Stimulated activated CD4-positive, alpha-beta T cell treated with anti-CD3 and anti-CD28 coated beads, Interleukin-12 subunit alpha, Interleukin-12 subunit beta, amount 100 ng/mL, for 4 hours (primary cell): ENCODE measurements at regions not wholly inside any gene's neighbourhood (a gene's known extent, or its start where the extent isn't known, plus 50 kb on each side); places are given as distances from the start of the nearest gene placed in this dataset.

Experiments used
- DNase-seq: peaks from one replicate; pipeline ENCODE4 v3.0.0-alpha.2; 2020

DNA sequence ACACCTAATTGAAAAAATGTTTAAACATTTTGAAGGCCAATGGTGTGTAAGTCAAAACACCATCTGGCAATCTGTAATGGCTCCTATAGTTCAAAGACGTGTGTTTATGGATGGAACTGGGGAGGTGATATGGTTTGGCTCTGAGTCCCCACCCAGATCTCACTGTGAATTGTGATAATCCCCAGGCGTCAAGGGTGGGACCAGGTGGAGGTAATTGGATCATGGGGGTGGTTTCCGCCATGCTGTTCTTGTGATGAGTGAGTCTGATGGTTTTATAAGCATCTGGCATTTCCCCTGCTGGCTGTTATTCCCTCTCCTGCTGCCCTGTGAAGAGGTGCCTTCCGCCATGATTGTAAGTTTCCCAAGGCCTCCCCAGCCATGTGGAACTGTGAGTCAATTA, 52.2 kb downstream of the ADRA2C start:
- no peak for DNase-seq

GRCh38 chr4:3819210-3819919, 53.2 kb downstream of the ADRA2C start:
- DNase-seq: no peak

DNA sequence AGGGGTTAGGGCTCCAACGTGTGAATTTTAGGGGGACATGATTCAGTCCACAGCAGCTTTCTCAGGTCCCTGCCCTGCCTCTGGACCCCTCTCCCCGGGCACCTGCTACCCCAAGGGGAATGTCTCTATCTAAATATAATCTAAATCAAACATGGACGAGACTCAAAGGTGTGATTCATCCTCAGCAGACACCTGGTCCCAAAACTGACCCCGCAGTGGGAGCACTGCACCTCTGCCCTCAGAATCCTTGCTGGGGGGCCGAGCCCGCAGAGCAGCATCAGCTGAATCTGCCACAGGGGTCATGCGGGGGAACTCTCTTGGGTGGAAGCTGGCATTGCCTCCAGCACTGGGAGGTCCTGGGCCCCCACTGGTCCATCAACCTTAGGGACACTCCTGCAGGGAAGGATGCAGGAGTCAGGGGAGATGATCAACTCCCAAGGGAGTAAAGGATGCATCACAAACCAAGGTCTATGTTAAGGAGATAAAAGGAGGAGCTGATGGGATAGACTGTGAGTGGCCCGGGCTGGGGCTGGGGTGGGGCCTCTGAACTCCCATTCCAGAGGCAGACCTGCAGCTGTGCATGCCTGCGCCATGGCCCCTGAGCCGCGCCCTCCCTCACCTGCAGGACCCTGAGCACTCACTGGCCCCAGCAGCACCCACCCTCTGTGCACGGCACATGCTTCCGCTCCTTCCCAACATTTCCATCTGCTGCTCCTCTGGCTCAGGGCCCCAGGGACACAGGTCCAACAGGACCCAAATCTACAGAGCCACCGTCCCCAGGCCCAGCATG, 54.0 kb downstream of the ADRA2C start:
- DNase-seq: no peak

DNA sequence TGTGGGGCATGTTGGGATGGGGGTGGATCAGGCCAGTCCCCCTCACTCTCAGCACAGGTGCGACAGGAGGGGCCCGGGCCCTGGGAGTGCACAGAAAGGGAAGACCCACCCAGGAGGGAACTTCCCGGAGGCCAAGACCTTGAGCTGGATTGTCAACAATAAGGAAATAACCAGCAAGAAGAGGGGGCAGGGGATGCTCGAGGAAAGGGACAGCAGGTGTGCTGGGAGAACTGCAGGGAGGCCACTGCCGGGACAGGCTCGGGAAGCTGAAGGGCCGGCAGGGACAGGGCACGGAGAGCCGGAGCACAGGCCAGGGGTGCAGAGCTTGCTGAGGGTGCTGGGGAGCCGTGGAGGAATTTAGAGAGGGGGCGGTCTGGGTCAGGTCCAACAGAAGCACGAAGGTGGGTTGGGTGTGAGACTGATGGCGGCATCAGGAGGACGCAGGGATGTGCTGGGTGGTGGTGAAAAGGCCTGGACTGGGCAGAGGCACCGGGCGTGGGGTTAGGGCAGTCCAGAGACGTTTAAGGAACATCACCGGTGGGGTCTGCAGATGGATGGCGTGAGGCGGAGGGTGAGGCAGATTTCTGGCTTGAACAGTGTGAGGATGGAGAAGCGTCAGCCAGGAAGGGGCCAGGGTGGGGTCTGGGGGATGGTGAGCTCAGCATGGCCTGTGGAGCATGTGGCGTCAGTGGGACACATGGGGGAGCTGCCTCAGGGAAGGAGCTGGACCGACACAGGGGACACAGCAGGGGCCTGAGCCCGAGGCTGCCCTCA, 54.8 kb downstream of the ADRA2C start:
- DNase-seq: no peak

DNA sequence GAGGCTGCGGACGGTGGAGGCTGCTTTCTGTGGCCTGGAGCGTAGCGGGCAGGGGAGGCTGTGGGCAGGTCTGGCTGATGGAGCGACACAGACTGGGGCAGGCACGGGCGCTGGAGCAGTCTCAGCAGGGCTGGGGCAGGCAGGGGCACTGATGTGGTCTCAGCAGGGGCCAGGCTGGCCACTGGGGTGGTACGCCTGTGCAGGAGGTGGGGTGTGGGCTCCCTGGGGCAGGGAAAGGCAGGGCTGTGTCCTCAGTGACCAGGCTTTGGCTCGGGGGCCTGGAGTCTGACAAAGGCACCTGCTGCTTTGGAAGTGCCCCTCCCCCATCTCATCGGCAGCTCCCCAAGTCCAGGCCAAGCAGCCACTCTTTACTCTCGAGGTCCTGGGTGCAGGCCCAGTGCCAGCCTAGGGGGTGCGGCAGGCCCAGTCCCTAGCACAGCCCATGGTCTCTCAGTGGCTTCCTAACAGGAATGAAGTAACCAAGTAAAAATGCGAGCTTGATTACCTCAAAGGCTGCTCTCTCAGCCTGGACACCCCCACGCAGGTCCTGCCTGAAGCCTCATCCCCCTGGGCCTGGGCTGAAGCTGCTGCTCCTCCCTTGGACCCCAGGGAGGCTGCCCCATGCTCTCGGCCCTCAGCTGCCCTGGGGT, 55.5 kb downstream of the ADRA2C start:
- DNase-seq: no peak

GRCh38 chr4:3822230-3822947, 56.2 kb downstream of the ADRA2C start:
- no peak for DNase-seq

GRCh38 chr4:3823496-3824341, 57.5 kb downstream of the ADRA2C start:
- no peak for DNase-seq

GRCh38 chr4:3824521-3825270, 58.5 kb downstream of the ADRA2C start:
- no peak for DNase-seq

GRCh38 chr4:3825530-3825929, 59.3 kb downstream of the ADRA2C start:
- no peak for DNase-seq

DNA sequence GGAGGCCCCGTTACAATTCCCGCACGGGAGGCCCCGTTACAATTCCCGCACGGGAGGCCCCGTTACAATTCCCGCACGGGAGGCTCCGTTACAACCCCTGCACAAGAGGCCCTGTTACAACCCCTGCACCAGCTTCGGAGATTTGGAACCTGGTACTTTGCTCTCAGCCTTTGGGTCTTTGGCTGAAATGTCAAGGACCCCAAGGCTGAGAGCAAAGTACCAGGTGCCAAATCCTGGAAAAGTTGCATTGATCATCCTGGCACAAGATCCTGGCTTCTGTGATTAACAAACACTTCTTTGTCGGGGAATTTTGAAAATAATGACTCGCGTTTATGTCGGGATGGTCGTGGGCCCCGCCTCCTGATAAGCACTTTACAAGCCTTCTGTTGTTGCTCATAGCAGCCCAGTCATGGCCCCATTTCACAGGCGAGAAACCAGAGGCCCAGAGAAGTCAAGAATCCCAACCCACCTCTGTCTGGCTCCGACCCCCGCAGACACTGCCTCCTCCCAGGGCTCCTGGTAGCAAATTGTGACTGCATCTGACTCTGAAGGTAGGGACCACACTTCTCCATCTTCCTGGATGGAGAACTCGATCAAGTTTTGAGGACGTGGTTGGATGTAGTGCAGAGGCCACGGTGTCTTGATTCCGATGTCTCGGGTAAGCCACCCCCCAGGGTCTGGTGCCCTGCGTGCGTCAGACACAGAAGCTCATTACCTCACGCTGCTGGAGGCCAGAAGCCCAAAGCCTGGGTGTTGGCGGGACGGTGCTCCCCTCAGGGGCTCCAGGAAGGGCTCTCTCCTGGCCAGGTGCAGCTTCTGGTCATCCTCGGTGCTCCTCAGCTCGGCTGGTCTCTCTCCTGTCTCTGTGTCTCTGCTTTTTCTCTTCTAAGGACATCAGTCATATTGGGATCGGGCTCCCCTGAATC, 60.3 kb downstream of the ADRA2C start:
- DNase-seq: no peak

- DNase-seq: no peak
These were observed 61.7 kb downstream of the ADRA2C start for GRCh38 chr4:3827616-3828492.

DNA sequence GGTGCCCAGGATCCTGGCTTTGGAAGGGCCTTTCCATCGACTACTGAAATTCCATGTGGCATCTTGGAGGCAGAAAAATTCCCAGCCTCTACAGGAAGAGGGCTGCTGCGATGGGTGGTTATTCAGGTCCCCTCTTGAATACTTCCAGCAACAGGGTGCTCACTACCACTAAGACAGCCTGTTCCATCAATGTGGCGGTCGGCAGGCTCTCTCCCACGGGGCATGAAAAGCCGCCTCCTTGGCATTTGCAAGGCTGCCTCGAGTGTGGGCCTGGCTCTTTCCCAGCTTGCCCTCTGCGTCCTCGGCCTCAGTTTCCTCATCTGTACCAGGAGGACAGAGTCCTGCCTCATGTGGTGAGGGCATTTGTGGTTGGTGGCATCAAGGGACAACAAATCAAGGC, 62.4 kb downstream of the ADRA2C start:
- no peak for DNase-seq

DNA sequence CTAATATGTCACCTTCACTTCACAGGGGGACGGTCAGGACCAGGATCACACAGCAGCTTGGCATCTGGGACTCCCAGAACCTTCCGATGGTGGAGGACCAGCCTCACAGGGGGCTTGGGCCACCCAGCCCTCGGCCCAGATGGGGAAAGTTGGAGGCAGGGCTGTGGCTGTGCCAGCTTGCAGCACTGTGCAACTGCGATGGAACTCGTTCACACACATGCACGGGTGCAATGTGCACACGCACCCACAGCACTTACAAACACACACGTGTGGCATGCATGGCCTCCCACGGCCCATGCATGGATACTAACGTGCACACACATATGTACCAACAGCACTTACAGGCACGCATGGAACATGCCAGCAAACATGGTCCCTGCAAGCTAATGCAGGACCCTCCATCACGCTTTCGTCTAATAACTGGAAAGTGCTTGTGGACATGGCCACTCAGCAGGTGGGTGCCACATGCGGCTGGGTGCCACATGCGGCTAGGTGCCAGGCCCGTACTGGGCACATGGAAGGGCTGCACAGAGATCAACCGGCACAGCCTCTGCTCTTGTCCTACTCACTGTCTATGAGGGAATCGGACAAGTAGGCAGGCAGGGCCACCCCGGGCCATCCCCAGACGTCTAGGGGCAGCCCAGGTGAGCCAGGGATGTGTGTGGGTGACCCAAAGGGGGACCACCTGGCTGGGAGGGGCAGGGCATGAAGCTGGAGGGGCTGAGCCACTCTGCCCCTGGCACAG, 63.2 kb downstream of the ADRA2C start:
- no peak for DNase-seq

- no peak for DNase-seq
These were observed 64.0 kb downstream of the ADRA2C start for GRCh38 chr4:3829956-3830773.

GRCh38 chr4:3830774-3831528, 64.8 kb downstream of the ADRA2C start:
- no peak for DNase-seq

DNA sequence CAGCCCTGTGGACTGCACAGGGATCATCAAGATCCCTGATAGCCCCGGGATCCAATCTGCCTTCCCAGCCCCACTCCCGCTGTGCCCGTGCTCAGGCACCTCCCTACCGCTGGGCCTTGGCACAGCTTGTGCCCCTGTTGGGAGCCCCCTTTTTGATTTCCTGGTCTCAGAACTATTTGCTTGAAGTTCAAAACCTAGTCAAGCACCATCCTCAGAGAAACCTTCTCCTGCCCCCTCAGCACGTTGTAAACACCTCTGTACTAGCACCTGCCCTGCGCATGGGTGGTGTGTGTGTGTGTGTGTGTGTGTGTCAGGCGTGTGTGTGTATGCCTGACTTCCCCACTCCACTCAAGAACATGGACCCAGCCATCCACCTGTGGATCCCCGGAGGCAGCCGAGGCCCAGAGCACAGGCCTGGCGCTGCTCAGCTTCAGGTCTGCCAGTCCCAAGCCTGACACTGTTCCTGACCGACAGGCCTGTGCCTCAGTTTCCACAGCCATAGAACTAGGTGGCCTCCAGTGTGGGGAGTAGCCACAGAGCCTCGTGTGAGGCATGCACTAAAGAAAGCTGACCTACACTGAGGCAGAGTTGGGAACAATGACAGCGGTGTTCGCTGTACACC, 65.5 kb downstream of the ADRA2C start:
- no peak for DNase-seq
